ENCODE measurements at regions not wholly inside any gene's neighbourhood (a gene's known extent, or its start where the extent isn't known, plus 50 kb on each side); places are given as distances from the start of the nearest gene placed in this dataset.

DNA sequence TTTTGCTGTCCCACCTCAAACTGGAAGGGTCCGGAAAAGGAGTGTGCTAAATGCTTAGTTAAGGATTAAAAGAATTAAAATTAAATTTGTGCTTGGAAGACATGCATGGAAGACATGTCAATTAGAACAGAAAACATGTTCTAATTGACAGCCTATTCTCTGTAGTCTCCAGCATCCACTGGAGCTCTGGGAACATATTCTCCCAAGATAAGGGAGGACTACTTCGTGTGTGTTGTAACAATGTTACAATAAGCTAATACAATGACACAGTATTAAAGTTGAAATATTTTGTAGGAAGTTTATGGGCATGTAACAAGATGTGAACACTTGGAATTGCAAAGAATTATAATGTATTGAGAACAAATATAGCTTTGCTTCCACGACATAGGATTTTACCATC, 567.4 kb upstream of the CITED2 start:
- DNase-seq (ENCODE audit: low spot score): no peak
- intact Hi-C loops (cut with DNase I): no loop called here

DNA sequence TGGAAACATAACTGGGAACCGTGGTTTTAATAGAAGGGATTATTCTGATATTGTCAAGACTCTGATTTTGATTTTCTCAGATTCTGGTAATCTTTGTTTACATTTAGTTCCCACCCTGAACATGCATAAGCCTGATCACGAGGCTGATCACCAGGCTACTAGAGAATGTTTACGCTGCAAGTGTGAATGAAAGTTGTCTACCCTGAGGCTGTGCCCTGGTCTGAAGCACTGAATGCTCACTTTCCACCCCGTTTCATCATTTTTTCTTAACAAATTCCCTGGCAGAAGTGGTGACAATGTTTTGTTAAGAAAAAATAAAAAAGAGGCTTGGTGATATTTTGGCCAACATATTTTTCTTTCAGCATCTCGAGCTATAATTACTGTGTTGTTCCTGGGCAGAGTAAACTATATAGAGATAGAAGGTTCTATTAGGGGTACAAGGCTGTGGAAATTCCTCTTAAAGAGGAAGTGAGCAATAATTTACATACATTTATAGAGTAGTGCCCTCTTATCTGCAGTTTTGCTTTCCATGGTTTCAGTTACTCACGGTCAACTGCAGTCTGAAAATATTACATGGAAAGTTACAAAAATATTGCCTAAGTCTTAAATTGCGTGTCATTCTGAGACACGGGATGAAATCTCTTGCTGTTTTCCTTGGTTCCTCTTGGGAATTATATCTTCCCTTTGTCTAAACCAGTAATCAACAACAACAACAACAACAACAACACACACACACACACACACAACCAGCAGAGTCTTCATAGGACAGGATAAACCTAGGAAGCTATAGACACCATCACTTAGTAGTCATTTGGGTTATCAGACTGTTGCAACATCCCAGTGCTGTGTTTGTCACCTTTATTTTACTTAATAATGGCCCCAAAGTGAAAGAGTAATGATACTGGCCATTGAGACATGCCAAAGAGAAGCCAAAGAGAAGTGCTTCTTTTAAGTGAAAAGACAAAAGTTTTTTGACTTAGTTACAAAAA, 566.6 kb upstream of the CITED2 start:
- intact Hi-C loops (cut with DNase I): no loop called here
- DNase-seq (ENCODE audit: low spot score): no peak

DNA sequence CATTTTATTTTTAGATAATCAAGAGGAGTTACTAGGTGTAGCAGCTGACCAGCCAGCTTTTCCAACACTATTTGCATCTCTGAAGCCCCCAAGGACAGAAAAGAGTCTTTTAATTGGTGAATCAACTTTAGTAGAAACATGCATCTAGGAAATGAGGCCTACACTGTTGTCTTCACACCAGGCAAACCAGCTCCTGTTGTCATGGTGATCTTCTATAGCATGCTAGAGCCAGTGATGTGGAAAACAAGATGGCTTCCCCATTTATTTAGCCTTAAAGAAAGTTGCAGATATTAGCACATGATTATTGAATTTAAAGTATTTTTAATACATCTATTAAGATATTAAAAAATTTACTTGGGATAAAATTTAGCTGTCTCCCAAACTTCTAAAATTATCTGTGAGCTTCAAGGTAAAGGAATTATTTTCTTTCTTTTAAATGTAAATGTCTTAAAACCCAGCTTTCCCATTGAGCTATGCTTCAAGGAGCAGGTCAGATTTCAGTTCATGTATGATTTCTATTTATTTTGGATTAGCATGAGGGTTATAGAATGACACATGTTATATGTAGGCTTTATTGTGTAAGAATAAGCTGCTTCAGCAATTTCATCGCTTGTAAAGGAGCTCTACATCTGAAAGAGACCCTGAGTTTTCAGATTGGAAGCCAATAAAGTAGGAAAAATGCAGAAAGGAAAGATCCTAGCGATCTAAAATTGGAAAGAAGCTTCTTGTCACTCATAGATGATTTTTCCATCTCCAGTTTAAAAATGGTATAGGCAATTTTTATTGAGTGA, 564.9 kb upstream of the CITED2 start:
- intact Hi-C loops (cut with DNase I): no loop called here
- DNase-seq (ENCODE audit: low spot score): no peak

DNA sequence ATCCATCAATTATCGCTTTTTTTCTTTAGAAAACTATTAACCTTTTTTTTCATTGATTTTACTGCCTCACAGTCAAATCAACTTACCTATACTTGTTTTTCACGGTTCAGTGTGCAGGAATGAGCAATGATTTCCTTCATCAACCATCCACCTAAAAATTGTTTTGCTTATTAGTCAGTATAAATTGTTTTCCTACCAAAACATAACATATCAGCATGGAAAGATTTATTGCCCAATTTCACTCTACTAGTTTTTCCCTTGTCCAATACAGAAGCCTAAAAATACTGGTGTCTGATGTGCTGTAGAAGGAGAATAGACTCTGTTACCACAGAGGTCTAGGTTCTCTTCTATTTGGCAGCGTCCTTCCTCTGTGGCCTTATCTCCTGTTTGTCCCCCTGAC, 558.2 kb upstream of the CITED2 start:
- intact Hi-C loops (cut with DNase I): no loop called here
- DNase-seq (ENCODE audit: low spot score): no peak

DNA sequence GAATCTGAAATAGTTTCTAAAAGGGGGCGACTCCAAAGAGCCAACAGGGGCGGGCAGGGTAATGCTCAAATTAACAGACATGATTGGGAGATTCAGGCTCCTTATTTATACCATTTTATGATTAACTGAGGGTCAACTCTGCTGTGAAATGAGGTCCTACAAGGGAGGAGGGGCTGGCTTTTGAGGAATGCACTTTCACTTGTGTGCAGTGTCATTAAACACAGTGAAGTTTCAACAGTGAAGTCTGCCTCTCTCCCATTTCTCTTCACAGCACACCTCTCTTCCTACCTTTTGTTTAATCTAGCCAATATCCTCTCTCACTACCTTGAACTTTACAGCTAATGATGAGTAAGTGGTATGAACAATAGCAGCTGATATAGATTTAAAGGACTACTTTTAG, 557.3 kb upstream of the CITED2 start:
- DNase-seq (ENCODE audit: low spot score): no peak
- intact Hi-C loops (cut with DNase I): no loop called here

DNA sequence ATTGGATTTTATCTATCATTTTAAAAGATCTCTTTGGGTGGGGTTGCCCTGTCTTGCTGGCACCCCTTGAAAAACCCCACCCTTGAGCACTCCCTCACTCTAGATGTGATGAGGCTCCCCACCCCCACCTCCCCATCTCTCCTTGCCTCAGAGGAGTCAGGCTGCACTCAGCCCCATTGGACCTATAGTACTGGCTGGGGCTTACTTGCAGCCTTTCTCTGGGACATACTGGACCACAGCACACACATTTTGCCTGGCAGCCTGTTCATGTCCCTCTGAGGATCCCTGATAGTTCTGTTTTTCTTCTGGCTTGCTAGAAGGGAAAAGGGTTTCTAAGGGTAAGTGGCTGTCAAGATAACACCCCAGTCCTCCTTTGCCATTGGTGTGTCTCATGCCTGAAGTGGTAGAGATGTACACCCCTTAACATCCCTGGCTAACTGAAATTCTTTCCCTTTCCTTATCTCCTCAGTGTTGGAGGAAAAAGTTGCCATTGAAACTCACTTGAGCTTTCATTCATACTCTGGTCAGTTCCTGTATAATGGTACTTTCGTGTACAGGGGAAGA, 553.4 kb upstream of the CITED2 start:
- DNase-seq (ENCODE audit: low spot score): no peak
- intact Hi-C loops (cut with DNase I): no loop called here

DNA sequence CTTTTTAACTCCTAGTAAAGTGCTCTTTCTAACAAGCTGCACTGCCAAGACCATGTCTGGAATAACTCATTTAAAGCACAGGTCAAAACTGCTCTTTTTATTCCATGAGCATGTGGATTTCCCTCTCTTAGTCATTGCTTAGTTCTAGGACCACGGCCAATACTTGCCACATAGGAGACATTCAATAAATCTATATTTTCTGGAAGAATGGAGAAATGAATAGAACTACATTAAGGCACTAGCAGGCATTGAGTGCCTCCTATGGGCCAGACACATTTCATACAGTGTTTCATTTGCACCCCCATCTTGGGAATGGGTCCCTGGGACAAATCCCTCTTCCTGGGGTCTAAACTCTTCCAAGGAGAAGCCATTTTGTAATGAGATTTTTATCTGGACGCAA, 552.8 kb upstream of the CITED2 start:
- intact Hi-C loops (cut with DNase I): no loop called here
- DNase-seq (ENCODE audit: low spot score): no peak

DNA sequence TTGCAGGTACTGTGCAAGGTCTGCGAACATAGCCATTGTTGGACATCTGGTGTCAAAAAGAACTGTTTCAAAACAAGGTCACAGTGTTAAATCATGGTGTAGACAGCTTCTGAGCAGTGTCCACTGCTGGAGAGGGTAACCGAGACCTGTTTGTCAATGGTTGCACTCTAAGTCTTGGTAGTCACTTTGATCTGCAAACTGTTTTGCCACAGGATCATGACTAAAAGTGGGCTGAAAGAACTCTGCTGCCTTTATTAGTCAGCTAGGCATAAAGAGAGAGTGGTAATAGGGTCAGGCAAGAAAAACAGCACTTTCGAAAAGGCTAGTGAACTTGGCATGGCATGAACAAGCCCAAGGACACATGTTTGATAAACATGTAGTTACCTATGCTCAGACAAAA, 552.3 kb upstream of the CITED2 start:
- intact Hi-C loops (cut with DNase I): no loop called here
- DNase-seq (ENCODE audit: low spot score): no peak

DNA sequence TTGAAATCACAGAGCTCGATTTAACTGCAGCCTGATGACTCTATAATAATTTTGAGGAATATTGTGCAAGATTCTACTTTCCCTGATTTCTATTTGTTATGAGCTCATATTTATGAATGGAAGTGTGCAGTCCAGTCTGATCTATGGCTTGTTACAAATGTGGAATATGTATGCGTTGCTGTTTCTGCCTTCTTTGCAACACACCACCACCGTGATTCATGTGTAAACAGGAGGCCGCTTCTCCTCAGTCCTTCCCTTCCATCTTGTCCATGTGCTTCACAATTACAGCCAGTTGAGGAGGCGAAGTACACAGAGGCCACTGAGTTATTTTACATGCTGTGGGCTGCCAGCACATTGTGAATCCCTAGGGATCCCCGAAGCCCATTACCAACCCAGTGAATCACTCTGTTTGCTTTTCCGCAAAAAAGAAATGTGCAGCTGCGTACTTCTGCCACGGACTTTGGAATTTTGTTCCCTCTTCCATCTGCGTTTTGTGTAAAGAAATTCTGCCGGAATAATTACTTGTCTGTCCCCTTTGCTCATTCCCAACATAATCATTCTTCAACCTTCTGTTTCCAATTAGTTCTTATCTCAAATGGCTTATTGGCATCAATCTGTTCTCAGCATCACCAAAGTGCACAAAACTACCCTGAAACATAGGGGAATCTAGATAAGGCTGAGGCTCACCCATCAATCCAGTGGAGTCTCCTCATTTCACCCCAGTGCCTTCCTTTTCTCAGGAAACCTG, 551.6 kb upstream of the CITED2 start:
- no peak for DNase-seq (ENCODE audit: low spot score)
- intact Hi-C loops (cut with DNase I): no loop called here

DNA sequence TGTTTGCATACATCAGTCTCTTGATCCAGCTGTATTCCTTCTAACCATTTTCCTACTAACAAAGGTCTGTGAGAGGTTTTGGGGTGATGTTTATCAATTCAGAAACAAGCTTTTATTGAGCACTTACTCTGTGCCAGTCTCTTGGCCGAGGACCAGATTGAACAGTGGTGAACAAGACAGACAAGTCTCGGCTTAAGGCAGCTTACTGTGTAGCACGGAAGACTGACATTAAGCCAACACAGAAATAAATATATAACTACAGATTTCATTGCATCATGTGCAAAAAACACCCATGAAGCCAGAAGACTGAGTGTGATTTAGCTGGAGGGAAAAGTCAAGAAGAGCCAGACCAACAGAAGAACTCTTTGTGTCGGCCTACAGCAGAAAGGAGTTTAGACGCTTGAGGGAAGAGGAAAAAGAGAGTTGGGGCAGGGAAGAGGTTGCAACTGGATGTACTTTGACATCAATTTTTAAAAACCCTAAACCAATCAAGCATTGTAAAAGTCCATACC, 549.6 kb upstream of the CITED2 start:
- DNase-seq (ENCODE audit: low spot score): no peak
- intact Hi-C loops (cut with DNase I): no loop called here

DNA sequence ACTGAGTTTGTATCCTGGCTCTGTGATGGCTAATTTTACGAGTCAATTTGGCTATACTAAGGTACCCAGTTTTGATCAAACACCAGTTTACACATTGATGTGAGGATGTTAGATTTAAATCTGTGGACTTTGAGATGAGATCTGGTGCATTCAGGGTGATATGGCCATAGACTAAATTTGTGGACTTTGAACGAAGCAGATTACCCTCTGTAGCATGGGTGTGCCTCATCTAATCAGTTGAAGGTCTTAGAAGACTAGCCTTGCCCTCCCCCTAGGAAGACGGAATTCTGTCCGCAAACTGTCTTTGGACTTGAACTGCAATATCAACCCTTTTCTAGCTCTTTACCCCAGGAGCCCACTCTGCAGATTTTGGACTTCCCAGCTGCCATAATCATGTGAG, 547.8 kb upstream of the CITED2 start:
- intact Hi-C loops (cut with DNase I): no loop called here
- no peak for DNase-seq (ENCODE audit: low spot score)

DNA sequence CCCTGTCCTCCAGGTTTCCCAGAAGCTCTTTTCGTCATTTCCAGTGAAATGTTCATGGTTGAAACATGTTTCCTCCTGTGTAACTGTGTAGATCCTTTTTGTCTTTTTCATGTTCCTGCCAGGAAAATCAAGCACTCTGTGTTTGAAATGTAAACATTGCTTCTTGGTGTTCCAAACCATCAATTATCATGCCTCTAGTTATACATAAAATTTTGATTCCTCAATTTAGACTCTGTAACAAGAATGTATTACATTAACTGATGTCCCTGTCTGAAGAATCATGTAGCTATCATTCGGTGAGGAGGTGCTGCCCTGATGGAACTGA, 546.3 kb upstream of the CITED2 start:
- DNase-seq (ENCODE audit: low spot score): no peak
- intact Hi-C loops (cut with DNase I): no loop called here

DNA sequence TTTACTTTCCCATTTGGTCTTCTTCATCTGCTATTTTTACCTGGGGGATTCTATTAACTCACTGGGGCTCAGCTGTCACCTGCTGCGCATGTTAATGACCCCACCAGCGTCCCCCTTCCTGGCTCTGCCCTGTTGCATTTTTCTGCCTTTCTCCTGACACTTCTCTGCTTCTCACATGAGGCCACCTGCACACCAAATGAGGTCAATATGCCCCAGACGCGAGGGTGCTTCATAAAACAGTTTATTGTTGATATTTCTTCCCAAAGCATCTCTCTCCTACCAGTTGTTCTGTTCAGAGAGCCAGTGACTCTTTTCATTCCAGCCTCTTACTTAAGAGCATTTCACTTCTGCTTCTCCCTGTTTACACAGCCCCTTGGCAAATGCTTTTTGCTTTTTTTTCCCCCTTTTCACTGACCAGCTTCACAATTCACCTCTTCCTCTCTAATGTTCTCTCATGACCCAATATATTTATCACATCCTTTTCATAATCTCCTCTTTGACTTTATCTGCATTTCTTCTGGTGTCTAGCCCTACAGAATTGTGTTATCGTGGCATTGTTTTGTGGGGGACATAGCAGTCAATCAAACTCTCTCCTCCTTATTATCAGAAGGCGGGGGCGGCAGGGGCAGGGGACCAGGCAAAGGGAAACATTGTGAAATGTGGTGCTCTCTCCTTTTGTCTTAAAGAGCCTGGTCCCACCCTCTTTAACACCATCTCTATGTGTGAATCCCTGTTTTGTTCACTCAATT, 545.8 kb upstream of the CITED2 start:
- intact Hi-C loops (cut with DNase I): no loop called here
- no peak for DNase-seq (ENCODE audit: low spot score)

DNA sequence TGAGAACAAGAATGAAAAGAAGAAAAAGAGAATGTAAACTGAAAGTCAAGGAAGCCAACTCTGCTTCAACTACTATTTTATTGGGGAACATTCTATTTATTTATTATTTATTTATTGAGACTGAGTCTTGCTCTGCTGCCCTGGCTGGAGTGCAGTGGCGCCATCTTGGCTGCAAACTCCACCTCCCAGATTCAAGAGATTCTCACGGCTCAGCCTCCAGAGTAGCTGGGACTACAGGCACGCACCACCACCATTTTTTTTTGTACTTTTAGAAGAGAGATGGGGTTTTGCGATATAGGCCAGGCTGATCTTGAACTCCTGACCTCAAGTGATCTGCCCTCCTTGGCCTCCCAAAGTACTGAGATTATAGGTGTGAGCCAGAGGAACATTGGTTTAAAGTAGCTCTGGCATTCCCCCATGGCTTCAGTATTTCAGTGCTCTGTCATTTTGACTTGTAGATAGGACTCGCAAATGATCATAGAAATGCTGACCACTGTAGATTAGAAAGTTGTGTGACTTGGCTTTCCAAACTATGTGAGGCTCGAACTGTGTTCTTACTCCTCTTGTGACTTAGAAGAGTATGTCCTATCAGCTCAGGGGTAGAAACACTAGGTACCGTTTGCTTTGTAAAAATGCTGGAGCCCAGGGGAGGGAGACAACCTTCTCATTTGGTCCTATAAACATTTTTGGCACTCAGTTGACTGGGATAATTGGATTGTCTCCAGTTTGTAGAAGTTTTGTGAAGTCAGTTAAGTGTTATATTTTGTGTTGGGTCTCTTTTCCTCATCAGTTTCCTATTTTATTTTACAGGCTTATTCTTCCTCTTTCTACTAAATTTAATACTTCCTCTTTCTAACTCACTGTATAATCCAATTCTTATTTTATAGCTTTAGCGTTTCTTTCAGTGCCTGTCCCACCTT, 544.9 kb upstream of the CITED2 start:
- intact Hi-C loops (cut with DNase I): no loop called here

DNA sequence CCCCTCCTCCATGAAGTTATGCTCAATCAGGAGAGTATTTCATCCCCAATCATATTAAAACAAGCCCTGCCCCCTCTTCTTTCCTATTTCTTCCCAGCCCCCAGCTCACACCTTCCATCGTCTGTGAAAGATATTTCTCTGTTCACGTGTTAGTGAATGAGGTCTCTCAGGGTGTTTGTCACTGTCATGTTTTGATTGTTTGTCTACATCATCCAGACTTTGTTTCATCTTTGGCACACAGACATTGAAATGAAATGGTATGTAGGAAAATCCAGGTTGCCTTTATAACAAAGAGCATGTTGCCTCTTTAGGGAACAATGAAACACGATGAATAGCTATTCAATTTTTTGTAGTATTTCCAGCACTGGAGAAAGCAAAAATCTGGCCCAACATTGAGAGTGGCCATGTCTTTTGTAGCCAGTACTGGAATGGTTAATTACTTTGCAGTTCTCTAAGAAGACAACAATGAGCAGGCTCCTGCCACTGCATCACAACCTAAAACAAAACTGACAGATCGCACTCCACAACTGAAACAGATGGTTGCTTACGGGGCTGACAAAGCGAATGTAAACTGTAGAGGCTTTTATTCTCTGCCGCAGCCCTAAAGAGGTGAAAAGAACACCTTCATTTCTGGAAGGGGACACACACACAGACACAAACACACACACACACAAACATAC, 543.6 kb upstream of the CITED2 start:
- intact Hi-C loops (cut with DNase I): no loop called here
- DNase-seq (ENCODE audit: low spot score): no peak

More for the DNA sequence above, 544.9 kb upstream of the CITED2 start:
- no peak for DNase-seq (ENCODE audit: low spot score)

DNA sequence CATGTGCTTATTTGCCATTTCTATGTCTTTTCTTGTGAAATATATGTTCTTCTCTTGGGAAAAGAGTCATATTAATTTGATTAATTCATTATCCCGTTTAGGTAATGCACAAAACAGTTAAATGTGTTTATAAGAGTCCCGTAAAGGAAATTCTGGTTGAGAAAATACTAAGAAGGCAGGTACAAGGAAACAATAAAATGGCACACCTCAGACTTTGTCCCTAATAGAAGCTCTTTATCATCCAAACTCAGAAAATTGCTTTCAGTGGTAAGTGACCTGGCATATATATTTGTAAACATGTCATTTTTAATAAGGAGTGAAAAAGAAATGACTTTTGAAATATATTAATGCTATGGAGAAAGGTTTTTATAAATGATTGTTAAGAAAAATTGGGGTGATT, 540.5 kb upstream of the CITED2 start:
- no peak for DNase-seq (ENCODE audit: low spot score)
- intact Hi-C loops (cut with DNase I): no loop called here

DNA sequence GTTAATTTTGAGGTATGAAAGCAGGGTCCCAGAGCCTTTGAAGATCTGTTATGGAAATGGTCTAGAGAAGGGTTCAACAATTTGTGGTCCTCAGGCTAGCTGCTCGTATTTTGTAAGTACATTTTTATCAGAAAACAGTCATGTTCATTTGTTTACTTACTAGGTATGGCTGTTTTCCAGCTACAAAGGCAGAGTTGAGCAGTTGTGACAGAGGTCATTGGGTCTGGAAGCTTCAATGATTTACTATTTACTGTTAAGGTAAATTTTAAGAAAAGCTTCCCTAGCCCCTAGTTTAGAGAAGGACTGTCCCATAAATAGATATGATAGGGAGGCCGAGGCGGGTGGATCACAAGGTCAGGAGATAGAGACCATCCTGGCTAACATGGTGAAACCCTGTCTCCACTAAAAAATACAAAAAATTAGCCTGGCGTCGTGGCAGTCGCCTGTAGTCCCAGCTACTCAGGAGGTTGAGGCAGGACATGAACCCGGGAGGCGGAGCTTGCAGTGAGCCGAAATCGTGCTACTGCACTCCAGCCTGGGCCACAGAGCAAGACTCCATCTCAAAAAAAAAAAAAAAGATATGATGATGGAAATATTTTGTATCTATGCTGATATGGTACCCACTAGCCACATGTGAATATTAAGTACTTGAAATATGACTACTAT, 538.4 kb upstream of the CITED2 start:
- intact Hi-C loops (cut with DNase I): no loop called here
- no peak for DNase-seq (ENCODE audit: low spot score)
